HG02938 (cell line): ENCODE measurements at regions not wholly inside any gene's neighbourhood (a gene's known extent, or its start where the extent isn't known, plus 50 kb on each side); places are given as distances from the start of the nearest gene placed in this dataset.
A peak's percentile ranks its signal among the peaks of the same experiment; 100 is the strongest.
"Not testable (repeated sequence)": the region's sequence is repeated elsewhere in the genome, so short reads cannot be mapped to it uniquely, and the experiment has no call there.

Source experiments
- ATAC-seq: cut with Tn5 transposase; IDR thresholded peaks from one replicate; pipeline ENCODE4 v1.9.1; 2021; ENCODE audit warnings: mild to moderate bottlenecking, moderate library complexity; ENCODE audit not compliant: unreplicated experiment

DNA sequence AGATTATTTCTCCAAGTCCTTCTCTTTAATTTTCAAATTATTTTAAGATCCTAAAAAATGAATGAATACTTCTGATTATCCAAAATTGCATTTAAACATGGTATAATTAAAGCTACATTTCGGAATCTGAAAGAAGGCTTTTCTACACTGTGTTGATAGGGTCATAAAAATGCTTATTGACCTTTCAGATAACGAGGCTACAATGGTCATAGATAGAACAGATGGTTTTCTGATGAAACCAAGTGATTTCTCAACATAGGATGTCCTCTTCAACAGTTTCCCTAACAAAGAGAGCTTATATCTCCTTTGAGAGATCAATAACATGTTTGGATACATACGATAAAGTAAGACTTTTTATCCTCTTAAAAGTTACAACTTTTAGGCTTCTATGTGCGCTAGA is 201.1 kb downstream of the PTH2R start:
- ATAC-seq: no peak

DNA sequence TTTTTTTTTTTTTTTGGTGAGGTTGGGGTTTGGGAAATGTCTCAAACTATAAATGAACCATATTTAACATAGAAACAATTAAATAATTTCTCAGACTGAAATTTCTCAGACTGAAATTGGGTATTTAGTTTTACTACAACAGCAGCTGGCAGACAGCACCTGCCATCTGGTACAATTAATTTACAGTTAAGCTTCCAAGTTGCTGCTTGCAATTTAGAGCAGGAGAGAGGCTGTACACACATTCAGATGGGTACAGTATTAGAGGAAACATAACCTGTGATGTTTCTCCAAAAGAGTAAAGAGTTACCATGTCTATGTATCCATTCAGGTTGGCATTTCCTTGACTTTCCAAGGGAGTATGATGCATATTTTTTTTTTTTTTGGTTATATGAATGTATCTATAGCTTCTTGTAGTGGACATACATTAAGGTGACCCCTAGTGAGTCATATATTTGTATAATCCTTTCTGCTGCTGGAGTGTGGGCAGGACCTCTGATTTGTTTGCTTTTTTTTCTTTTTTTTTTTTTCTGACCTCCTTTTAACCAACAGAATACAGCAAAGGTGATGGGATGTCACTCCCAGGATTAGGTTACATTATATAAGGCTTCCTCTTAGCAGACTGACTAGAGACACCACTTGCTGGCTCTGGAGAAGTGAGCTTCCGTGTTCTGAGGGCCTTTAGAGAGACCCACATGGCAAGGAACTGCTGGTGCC is 201.7 kb downstream of the PTH2R start:
- no peak for ATAC-seq

DNA sequence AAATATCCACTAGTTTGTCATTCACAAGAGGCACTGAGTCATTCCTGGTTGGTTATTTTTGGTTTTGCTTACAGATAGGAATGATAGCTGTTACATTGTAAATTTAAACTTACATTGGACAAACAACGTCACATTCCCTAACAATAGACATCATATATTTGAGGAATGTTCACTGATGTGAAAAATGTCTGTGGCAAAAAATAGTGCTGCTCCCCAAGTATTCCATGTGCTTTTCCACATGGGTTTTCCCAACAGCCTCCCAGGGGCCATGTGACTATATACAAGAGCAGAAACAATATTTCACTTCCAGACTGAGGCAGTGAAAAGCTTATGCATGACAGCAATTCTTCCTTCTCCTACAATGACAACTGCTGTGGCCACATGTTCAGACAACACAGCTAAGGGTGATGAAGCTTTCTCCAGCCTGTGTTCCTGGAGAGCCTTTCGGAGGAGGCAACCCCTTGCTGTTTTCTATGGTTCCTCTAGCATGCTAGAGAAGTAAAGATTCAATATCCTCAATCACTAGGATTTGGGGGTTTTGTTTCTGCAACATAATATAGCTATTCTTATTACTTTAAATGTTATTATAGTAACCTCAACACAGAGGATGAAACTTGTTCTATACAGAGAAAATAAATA is 202.7 kb downstream of the PTH2R start:
- ATAC-seq: no peak

GRCh38 chr2:208615675-208616074 is 209.1 kb downstream of the PTH2R start:
- ATAC-seq: not testable (repeated sequence)

DNA sequence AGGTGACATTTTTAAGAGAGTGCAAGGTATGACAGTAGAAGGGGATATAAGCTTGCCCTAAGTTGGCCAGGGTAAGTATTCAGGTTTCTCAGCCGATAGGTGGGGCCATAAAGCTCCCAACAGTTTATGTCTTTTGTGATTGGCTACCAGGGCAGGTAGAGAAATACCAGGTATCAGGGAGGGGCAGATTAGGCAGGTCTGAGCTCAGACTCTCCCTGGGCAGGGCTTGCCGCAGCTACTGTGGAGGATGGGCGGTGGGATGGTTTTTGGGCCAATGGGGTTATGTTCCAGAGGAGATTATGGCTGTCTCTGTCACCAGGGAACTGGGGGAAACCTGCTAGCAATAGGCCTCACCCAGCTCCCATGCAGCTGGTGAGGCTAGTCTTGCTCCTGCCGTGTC is 211.6 kb downstream of the PTH2R start:
- no peak for ATAC-seq

- no peak for ATAC-seq
These were observed 213.4 kb downstream of the PTH2R start for GRCh38 chr2:208619993-208620392.

DNA sequence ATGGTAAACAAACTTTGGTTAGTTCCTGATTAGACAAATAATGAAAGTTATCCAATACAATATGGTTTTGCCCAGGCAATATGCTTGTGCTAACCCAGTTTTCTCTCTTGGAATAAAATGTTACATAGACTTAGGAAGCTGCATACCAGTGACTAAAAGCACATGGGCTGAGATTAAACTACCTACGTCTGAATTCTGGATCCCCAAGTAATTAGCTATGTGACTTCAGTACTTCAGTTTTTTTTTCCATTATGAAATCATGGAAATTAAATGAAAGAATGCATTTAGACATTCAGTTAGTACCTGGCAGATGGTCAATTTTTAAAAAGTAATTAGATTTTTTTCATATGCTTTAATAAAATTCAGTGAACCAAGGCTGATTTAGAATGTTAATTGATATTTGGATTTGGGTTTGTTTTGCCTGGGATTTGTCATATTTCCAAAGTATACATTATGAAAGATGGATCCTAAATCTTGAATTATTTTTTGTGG is 213.9 kb downstream of the PTH2R start:
- ATAC-seq: no peak

DNA sequence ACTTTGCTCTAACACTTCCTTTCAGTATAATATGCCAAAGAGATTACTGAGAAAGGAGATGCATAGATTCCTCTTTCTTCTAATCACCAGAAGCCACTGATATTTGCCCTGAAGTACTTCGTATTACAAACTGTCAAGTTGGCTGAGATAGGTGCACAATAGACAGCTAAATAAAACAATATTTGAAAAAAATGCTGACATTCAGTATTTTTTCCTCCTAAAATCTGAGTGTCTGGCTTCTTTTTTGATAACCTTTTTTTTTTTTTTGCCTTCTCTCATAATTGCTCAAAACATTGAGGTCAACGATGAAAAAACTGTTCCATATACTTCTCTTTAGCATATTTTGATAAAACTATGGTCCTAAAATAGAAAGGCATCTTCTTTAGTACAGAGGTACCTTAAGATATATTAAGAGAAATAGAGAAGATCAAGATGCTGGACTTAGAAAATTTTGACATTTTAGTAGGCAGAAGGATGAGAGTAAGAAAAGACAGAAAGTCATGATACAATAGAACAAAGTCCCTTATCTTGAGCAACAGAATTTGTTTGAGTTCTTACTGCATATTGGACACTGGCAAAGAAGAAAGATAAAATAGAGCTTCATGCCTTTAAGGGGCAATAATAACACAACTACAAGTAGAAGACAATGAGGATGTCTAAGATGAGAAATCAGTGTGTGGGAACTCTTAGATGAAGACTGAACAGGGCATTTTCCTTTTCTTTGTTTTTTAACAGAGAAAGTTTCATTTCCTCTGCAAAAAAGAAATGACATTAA is 220.7 kb downstream of the PTH2R start:
- no peak for ATAC-seq

DNA sequence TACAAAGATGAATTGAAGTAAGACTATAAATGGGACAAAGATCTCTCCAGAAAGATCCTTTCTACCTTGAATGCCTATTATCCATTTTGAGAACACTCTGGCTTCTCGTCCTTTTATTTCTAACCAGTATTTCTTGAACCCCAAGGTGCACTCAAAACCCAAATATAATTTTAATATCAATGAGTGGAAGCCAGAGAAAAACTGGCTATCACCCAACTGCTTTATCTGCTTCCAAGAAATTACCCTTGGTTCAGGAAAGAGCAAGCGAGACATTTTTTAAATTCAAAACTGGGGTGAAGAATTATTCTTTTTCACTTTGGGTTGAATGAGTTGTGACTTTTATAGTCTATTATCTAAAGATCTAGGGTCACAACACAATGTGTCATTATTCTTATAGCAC is 221.3 kb downstream of the PTH2R start:
- ATAC-seq: no peak

DNA sequence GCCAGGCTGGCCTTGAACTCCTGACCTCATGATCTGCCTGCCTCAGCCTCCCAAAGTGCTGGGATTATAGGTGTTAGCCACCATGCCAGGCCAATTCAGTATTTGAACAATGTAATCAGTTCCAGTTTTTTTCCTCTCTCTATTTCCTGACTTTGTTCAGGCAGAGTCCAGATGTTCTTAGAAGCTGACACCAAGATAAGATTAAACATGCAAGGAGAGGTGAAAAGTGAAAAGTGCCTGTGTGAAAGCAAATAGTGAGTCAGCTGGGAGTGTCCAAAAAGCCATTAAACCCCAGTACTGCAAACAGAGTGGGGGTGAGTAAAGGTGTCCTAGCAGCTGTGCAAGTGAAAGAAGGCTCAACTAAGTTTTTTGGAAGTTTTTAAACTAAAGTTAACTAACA is 231.5 kb downstream of the PTH2R start:
- peak; percentile 76 for ATAC-seq

DNA sequence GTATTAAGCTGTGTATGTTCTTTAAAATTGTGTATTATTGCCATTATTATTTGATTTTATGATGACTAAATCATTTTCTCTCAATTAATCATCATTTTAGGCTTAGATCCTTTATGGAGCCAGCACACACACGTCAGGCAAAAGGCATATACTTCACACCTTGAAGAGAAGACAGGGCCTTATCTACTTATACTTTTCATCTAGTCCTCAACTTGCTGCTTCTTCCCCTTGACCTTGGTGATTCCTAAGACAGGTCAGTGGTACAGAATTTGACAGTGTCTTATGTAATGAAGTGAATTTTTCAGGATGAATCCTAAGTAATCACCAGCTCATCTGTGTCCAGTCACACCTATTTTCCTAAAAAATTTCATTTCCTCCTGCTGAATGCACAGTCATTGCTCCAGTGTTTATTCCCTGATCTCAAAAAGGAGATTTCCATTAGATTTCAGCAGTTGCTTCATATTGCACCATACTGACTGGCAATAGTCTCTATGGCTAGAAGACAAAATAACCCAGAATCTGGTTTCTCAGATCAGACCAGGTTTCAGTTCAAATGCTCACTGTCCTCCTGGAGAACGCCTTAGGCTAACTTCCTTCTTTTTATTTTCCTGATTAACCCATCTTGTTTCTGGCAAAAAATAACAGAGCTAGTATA is 235.7 kb downstream of the PTH2R start:
- ATAC-seq: no peak

- peak; percentile 25 for ATAC-seq
These were observed 236.6 kb downstream of the PTH2R start for GRCh38 chr2:208643145-208643544.

DNA sequence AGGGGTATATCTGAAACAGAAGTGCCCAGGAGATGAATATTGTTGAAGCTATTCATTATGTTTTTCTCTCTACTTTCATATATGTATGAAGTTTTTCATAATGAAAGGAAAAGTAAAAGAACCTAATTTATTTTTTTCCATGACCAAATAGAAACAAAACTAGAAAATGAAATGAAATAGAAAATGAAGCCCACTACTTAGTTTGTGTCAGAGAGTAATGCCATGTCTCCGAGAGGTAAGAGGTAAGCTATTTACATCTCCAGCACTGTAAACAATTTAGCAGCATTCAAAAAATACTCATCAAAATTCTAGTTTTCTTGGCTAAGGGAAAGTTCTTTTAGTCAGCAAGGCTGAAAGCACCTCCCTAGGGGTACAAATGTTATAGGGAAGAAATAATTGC is 238.6 kb downstream of the PTH2R start:
- no peak for ATAC-seq

- no peak for ATAC-seq
These were observed 241.8 kb downstream of the PTH2R start for GRCh38 chr2:208648368-208648767.

DNA sequence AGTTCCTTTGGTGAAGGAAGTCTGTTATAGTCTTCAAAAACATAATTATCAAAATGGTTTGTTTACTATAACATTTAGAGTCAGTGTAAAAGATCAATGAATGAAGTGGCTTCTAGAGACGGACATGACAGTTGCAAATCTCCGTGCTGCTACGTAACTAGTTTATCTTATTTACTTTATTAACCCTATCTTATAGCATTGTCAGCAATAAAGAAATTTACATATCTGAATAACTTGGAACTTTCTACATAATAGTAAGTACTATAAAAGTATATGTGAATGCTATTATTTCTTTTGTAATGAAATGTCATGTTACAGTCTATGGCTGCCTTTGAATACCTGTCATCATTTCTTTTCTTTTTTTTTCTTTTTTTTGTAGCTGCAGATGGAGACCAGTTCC is 246.8 kb downstream of the PTH2R start:
- ATAC-seq: no peak

- ATAC-seq: no peak
These were observed 247.5 kb downstream of the PTH2R start for GRCh38 chr2:208654056-208654455.

DNA sequence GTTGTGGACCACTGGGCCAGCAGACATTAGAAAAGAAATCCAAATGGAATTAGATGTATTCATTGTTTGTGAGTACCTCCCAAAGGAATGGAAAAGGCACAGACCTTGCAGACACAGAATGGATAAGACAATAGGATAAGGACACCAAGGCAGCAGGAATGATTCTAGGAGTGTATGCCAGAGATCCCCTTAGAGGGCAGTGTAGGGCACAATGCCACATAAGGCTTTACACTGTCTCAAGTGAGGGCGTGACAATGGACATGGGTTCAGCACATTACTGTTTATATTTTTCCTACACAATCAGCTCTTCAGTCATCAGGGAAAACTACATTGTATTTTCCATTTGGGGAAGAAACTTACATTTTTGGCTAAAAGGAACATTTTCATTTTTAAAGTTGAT is 250.9 kb downstream of the PTH2R start:
- no peak for ATAC-seq

DNA sequence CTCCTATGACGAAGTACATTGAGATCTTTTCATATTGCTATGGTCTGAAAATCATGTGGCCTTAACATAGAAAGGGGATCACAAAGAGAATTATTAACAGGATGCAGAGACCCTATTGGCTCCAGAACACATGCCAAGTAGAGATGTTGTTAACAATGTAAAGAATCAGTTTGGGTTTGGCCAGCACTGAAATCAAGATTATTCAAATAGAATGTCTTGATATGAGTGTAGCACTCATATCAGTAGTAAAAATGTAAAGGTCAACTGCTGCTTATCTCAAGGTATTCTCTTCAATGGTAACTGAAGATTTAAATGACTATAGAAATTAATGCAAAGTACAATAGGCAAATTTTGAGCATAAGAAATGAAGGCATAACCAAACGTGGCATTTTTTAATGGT is 262.8 kb downstream of the PTH2R start:
- ATAC-seq: peak; percentile 75

GRCh38 chr2:208671284-208671683 is 264.7 kb downstream of the PTH2R start:
- ATAC-seq: no peak

GRCh38 chr2:208671886-208672680 is 265.5 kb downstream of the PTH2R start:
- no peak for ATAC-seq

GRCh38 chr2:208673631-208674030 is 267.0 kb downstream of the PTH2R start:
- no peak for ATAC-seq
